NCI-H1092 treated with DMSO at 0.1 percent for 48 hours (cell line): ENCODE measurements at regions not wholly inside any gene's neighbourhood (a gene's known extent, or its start where the extent isn't known, plus 50 kb on each side); places are given as distances from the start of the nearest gene placed in this dataset.

ENCODE experiments used
- DNase-seq: peaks from one replicate; lab custom pipeline; 2025; lab: John Stamatoyannopoulos, UW

DNA sequence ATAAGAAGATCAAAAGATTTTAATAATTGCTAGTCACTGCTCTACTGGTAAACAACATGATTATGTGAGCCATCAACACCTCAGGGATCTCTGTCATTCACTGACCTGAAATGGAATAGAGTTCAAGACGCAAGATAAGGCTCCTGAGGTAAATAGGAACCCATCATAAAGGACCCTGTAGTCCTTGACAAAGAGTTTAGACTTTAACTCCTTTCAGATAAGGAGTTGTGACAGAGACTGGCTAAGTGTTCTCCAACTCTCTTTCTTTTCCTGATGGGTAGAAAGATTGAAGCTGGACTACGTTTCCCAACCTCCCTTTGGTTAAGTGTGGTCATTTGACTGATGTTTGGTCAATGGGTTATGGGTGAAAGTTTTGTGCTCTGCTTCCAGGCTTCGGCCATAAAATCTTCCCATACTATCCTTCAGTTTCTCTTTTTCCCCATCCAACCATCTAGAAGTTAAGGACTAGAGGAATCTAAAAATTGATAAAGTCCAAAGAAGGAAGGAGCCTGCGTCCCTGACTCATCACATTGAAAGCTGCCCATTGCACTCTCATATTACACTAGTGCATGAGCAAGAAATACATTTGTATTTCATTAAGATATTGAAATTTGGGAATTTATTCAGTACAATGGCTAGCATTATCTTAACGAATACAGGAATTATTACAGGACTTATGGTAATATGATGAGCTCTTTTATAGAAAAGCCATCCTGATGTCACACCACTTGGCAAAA is 293.7 kb upstream of the ACVR2A start:
- DNase-seq: no peak

DNA sequence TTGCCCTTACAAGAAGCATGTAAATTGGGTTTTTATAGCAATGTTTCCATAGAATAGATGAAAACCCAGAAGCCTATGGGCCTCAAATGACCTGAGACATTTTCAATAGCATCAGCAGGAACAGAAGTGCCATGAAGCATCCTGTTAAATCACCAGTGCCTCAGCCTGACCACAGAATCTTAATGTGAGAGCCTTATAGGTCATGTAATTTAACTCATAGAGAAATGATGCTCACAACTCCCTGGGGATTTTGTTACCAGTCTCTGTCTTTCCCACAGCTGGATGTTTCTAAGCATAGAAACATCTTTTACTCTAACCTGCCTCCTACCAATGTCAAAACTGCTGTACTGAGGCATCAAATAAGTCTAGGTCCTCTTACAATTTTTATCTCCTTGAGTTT is 295.8 kb upstream of the ACVR2A start:
- DNase-seq: no peak

DNA sequence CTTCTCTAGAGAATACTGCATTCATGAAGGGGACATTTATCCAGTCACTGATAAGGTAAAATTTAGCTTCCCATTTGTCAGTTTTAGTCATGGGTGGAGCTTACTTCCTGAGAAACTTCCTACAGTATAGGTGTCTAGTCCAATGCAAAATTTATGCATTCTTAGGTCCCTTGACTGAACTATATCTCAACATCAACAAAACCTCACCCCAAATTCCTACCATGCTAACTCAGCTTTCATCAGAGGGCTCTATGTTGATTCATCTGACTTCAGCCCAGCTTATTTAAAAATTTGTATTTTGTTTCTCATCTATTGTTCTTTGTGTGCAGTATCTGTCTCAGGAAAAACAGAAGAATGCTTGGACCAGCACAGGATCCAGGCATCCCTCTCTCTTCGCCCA is 296.4 kb upstream of the ACVR2A start:
- no peak for DNase-seq

DNA sequence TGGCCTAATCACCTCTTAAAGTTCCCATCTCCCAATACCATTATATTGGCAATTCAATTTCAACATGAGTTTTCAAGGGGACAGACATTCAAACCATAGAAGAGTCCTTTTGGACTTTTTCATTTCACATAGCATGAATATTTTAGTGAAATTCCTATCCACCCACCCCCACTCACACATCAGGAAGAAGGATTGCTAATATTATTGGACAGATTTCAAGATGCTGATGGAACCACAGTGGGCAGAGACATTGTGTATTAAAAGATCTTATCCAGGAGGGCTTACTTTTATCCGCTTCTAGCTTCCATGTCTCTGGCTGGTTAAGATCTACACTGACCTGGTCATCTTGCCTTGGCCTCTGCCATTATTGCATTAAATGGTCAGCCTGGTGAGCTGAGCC is 297.4 kb upstream of the ACVR2A start:
- DNase-seq: no peak

DNA sequence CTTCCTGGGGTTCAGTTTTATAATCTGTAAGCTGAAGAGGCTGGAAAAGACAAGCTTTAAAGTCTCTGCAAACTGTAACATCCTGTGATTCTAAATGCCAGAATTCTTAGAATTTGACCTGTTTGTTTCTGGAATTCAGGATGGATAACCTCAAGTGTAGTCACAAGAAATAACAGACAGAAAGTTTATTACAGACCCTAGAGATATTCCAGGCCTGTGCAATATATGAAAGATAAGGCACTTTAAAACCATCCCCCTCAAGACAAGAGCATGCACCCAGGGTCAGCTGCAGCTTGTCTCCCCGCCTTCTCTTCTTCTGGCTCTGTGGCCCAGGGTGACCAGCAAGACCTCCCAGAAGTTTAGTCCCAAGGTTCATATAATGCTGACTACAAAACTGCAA is 298.7 kb upstream of the ACVR2A start:
- DNase-seq: no peak

DNA sequence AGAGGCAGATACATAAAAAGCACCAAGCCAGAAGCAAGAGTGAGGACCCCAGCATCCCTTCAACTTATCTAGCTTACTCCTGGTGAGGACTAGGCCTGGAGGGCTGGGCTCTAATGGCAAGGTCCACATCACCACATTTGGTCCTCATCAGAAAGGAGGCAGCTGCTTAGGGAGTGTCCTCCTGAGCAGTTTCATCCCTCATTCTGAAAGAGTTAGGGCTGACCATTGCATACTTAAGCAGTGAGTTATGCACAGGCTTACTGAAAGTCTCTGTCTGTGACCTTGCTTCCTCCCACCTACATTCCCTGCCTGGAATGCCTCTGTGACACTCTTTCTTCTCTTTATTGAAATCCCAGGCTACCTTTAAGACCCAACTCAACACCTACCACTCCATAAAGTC is 301.8 kb upstream of the ACVR2A start:
- DNase-seq: no peak

- no peak for DNase-seq
These were observed 302.5 kb upstream of the ACVR2A start for GRCh38 chr2:147542351-147542750.

DNA sequence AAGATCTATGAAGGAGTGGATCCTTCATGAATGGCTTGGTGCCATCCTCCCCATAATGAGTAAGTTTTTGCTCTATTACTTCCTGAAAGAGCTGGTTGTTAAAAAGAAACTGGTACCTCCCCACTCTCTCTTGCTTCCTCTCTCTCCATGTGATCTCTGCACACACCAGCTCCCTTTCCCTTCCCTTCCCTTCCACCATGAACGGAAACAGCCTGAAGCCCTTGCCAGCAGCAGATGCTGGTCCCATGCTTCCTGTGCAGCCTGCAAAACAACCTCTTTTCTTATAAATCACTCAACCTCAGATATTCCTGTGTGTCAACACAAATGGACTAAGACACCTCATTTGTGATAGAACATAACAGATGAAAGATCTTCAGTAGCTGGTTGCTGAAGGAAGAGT is 303.5 kb upstream of the ACVR2A start:
- no peak for DNase-seq

DNA sequence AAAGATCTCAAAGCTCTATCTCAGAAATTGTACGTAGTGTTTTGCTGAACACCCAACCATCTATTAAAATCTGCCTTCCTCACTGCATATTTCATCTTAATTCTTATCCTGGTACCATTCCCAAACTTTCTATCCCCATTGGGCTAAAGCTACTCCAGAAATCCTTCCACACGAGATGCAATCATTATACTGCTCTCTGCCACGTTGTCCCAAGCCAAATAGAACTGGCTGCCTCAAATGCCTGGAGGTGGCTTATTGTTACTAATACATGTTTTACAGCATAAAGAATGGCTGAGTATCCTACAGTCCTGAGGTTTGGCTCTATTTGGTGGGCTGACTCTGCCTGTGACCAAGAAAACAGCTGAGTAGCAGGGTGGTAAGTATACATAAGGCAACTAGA is 306.0 kb upstream of the ACVR2A start:
- DNase-seq: no peak

- no peak for DNase-seq
These were observed 306.7 kb upstream of the ACVR2A start for GRCh38 chr2:147538088-147538487.

DNA sequence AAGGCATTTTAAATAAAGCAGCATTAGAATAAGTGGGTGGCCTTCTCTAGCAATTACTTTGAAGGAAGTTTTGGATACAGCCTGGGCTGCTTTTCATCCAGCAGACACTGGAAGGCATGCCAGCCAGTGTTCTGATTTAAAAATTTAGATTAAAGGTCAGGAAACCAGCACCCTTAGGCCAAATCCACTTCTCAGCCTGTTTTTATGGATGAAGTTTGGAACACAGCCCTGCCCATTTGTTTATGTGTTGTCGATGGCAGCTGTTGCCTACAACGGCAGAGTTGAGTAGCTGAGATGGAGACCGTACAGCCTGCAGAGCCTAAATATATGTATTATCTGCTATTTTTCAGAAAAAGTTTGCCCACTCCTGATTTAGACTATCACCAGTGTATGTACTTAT is 313.6 kb upstream of the ACVR2A start:
- peak; percentile 10 for DNase-seq

DNA sequence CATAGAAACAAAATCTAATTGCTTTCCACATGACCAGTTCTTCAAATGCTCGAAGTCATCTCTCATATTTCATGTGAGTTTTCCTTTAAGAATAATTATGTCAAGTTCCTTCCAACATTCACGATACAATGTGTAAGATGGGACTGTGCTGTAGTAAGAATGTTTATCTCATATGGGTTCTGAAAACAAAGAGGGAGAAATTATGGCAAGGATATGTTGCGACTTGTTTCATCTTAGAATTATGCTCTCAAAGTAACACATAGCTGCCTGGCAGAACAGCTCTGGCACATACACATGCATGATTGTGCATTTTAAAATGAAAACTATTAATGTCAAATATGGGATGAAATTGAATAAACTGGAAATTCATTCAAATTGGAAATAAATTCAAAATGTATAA is 314.8 kb upstream of the ACVR2A start:
- DNase-seq: no peak

- peak; percentile 91 for DNase-seq
These were observed 318.9 kb upstream of the ACVR2A start for GRCh38 chr2:147525819-147526489.

GRCh38 chr2:147524912-147525311 is 319.9 kb upstream of the ACVR2A start:
- DNase-seq: no peak

- DNase-seq: no peak
These were observed 321.4 kb upstream of the ACVR2A start for GRCh38 chr2:147523415-147523814.

DNA sequence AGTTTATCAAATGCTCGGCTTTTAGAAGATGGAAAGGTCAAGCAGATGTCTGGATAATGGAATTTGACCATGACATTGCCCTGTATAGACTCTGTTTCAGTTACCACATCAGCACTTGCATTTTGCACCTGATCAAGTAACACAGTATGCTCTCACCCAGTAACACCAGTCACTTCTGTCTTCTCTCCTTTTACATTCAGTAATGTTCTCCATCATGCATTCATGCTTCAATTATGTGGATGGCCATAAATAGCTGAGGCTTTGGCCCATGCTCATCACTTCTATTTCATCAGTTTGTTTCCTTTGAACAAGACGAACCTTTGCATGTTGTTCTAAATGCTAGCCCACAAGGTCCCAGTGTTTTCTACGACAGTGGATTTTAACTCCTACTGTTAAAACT is 322.9 kb upstream of the ACVR2A start:
- no peak for DNase-seq

DNA sequence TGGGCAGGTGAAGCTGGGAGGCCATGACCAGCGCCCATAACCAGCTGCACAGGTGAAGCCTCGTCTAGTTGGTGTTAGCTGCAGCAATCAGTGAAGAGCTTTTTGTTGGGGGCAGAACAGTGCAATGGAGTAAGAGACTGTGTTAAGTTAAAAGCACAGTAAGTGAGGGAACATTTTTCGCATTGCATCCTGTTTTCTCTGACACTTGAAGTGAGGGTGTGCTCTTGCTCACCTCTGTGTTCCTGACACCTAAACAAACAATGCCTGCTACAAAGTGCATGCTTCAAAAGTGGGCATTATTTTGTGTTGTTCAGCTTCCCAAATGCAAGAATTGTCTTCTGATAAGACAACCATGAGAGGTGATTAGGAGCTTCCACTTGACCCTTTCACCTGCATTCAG is 324.0 kb upstream of the ACVR2A start:
- no peak for DNase-seq

- no peak for DNase-seq
These were observed 325.7 kb upstream of the ACVR2A start for GRCh38 chr2:147519178-147519577.

DNA sequence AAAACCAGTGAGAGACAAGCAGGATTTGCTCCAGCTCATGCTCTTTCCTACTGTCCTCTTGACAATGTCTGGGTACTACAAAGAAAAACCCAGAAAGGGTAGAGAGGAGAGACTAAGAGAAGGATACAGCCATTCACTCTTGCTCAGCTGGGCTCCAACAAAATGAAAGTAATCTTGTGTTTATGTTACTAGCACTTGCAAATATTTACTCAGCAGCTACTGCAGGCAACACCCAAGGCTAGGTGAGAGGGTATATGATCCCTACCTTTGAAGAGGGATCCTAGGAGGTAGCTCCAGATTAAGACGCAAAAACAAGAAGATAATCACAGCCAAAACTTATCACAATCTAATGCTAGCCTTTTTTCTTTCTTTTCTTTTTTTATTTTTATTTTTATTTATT is 329.6 kb upstream of the ACVR2A start:
- no peak for DNase-seq

- peak; percentile 15 for DNase-seq
These were observed 332.6 kb upstream of the ACVR2A start for GRCh38 chr2:147512206-147512605.

DNA sequence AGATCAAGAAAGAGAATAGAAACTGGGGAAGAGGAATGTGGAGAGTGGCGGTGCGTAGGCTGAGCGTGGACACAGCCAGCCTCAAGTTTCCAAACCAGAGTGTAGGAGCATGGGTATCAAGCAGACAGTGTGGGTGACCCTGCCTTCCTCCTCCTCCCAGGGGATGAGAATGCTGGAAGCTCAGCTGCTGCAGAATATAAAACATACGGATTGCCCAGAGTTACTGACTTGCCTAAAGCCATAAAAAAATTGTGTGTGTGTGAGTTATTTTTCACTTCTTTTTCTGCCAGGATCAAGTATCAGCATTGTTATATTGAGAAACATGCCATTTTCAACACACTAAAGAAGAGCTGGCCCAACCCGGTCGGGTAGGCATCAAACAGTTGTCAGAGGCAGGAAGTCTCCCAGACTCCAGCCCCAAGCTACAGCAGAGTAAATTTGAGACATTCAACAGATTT is 333.3 kb upstream of the ACVR2A start:
- DNase-seq: no peak

- no peak for DNase-seq
These were observed 335.0 kb upstream of the ACVR2A start for GRCh38 chr2:147509821-147510220.

DNA sequence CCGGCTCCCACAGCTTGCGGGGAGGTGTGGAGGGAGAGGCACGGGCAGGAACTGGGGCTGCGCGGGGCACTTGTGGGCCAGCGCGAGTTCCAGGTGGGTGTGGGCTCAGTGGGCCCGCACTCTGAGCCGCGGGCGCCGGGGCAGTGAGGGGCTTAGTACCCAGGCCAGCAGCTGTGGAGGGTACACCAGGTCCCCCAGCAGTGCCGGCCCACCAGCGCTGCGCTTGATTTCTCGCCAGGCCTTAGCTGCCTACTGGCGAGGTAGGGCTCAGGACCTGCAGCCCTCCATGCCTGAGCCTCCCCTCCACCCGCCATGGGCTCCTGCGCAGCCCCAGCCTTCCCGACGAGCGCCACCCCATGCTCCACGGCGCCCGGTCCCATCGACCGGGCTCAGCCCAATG is 337.9 kb upstream of the ACVR2A start:
- no peak for DNase-seq
